ENCODE measurements at regions not wholly inside any gene's neighbourhood (a gene's known extent, or its start where the extent isn't known, plus 50 kb on each side); places are given as distances from the start of the nearest gene placed in this dataset.

DNA sequence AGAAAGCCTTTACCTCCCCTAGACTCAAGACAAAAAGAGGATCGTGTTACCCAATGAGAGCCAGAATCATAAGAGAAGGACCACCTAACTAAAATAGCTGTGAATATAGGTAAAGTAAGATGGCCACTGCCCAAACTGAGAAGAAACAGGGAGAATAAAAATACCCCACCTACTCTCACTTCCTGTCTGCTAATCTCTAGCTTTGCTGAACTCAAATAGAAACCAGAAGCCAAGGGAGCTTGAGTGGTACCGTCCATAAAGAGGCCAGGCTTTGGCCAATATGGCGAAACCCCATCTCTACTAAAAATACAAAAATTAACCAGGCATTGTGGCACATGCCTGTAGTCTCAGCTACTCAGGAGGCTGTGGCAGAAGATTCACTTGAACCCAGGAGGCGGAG is 123.0 kb upstream of the FST start:
- H3K4me3 ChIP-seq: no peak overlapping the region
- H3K27ac ChIP-seq: no peak overlapping the region

DNA sequence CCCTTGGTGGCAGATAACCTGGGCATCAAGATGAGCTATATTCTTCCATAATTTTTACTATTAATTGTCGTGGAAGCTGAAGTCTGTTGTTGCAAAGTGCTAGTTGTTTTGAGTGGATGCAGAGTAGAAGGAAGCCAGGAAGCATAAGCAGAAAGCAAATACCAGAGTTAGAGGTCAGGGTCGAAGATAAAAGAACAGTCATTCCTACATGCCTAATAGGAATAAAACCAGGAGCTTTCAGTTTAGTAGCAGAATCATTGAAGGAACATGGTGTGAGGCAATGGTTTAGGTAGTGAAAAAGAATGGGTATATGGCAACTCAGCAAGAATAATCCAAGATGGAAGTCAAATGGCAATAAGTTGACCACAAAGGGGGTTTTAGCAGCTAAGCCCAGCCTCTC is 121.6 kb upstream of the FST start:
- Histone ChIP-seq H3K4me3 (no peak overlapping the region), H3K27ac (peak overlapping the region in 1 of 21 experiments; percentile 27)

DNA sequence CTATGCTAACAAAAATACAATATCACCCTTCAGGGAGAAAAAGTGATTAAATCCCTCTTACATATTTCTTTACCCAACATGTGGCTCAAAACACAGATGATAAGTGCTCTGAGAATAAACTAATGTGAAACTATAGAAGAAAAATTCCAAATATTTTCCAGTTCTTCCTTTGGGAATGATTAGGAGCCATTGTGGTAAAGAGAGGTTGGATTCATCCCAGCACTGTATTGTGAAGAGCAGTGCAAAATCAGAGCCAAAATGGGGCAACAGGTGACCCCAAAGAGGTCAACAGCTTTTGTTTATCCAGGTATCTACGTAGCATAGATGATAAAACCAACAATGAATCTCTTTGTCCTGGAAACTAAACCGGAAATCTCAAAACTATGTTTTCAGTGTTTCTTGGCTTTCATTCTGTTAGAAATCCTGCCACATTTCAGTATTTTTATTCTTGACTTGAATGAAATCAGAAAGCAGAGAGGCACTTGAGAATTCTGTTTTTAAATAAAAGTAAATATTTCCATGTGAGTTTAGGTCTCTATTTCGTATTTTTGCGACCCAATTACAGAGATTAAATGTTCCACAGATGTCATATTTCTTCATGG is 120.4 kb upstream of the FST start:
- no peak overlapping the region for H3K4me3 ChIP-seq
- peak overlapping the region in 3 of 21 experiments; percentile 3 to 58 (median 17) for H3K27ac ChIP-seq

DNA sequence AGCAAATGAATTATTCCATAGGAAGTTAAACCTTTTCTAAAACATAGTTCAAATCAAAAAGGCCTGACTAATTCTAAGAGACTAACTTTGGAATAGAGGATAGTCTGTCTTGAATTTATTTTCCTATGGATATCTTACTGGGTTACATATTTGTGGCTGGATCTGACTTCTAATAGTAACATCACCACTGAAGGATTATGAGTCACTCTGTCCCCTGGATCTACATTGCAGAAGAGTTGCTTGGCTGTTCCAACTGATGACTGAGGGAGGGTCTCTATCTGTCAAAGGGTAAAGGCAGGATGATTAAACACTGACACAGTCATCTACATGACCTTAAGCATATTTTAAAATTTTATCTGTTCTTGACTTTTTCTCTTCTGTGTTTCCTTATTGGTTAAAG is 119.6 kb upstream of the FST start:
- Histone ChIP-seq H3K4me3 (no peak overlapping the region), H3K27ac (peak overlapping the region in 2 of 21 experiments; percentile 3 to 76)

DNA sequence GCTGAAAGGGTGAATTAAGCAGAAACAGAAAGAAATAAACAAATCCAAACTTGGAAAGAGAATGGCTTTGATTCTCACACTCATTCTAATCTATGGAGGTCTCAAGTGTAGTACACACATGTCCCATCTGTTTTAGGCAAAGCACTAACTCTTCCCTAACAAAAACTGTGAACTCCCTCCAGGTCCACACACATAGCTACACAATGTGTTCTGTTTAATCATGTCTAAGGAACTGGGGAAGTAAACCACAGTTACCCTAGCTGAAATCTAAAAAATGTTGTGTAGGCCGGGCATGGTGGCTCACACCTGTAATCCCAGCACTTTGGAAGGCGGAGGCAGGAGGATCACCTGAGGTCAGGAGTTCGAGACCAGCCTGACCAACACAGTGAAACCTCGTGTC is 118.7 kb upstream of the FST start:
- H3K4me3 ChIP-seq: no peak overlapping the region
- H3K27ac ChIP-seq: peak overlapping the region in 14 of 21 experiments; percentile 20 to 78 (median 62)

DNA sequence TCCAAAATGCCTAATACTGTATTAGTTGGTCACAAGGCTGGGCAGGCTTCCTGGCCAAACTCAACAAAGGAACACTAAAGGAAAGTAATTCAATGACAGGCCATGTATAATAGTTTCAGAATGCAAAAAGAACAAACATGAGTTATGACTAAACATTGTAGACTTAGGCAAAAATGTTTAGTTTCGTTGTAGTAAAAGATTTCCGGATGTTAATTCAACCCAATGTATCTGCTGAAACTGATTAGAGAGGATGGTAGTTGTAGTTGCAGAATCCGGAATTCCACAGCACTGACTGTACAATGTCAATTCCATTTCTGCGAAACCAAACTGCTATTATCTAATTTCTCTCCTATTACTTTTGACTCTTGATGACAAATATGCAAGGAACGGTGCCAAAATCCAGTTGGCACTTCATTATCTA is 117.9 kb upstream of the FST start:
- no peak overlapping the region for H3K4me3 ChIP-seq
- H3K27ac ChIP-seq: peak overlapping the region in 9 of 21 experiments; percentile 26 to 78 (median 59)

DNA sequence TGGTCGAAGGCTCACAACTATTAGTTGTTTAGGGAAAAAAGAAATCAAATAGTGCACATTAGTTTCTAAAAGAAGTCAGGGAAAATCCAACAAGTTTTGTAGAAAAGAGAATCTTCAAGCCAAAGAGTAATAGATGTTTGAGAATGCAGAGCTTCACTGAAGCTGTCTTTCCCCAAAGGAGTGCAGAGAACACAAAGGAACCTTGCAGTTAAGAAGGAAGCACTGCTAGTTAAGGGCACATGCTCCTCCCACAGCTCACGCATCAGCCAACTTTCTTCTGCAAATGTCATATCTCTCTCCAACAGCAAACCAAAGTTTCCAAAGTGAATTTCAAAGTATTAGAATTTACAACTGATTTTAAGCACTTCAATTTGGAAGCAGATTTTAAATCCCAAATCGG is 116.4 kb upstream of the FST start:
- Histone ChIP-seq H3K27ac (no peak overlapping the region), H3K4me3 (no peak overlapping the region)

DNA sequence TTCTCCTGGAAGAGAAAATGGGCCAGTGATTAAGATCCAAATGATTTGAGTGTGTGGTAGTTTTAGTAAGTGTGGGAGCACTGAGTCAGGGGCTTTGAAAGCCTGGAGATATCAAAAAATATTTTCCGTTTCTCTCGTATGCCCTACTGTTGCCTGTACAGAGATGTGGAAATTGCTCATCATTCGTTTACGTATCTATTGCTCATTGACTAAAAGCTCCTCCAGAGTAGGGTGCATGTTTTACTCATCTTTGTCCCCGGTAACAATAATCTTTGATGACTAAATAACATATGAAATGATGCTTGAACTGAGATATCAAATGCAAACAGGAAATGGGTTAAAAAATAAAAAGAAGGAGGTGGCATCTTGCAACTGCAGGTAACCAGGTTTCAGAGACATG is 114.2 kb upstream of the FST start:
- Histone ChIP-seq H3K4me3 (no peak overlapping the region), H3K27ac (no peak overlapping the region)

DNA sequence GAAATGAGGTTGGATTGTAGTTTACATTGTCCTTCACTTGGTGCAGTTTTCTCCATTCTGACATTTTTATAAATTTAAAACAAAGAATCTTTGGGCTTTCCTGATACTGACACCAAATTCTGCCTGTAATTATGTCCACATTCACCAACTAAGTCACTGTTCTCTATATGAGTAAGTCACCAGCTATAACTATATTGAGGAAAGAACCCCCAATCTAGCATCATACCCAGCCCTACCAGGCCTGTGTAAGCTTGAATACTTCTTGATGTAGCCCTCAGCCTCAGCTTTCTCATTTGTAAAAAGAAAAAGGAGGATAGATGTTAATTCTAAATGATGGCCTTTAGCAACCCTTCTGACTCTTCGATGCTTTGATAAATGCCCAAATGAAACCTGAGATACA is 112.7 kb upstream of the FST start:
- H3K4me3 ChIP-seq: no peak overlapping the region
- H3K27ac ChIP-seq: no peak overlapping the region

DNA sequence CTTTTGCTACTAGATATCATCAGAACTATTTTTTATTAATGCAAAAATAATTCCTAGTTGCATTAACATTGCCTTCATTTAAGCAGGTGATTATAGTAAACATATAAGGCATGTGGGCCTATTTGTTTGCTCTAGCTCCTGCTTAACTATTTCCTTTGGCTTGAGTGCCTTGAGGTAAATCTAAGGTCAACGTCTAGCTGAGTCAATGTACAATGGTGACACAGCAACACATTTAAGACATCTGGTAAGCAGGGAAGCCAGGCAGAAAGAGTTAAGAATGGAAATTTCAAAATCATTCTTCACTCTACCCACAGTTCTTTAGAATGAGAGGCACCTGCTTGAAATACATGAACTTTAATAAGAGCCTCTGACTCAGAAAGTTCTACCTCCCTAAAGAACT is 111.9 kb upstream of the FST start:
- Histone ChIP-seq H3K4me3 (no peak overlapping the region), H3K27ac (no peak overlapping the region)

DNA sequence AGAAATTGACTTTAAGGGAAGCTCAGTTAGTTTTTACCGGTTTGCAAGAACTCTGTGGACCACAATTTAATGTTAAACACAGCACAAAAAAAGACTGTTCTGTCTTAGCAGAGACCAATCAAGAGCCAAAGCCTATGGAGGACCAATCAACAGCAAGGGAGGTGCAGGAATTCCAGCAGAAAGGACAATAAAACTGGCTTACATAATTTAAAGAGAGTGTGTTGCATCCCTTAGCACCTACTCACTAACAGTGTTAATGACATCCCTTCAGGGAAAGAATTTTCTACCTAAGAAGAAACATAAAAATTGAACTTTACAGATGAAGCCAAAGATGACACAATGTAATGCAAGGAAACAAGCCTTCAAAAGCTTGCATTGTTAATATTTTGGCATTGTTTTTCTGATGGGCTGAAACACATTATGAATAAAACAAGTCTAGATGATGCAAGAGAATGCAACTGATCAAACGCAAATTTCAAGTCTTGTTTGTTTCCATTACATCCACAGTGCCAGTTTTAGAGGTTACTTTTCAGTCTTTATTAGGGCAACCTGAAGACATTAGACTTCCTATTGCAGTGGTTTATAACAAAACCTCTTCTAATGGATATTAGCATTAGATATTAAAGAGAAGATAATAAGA is 111.3 kb upstream of the FST start:
- no peak overlapping the region for H3K4me3 ChIP-seq

DNA sequence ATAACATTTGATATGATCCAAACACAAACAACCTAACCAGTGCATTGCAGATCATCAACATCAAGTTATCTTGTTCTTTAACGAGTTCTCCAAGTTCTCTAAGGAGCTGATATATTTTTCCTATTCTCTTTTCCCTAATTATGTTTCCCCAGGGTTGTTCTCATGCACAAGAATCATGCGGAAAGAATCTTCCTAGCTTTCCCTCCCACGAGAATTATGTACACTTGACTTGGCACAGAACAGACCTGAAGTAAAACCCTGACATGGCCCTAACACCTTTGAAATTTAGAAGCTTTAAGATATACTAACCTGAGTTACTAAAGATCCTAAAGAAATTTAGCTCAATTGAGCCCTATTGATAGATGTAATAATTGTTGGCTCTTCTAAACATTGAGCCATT is 110.7 kb upstream of the FST start:
- H3K27ac ChIP-seq: no peak overlapping the region
- no peak overlapping the region for H3K4me3 ChIP-seq

More for the DNA sequence above, 111.3 kb upstream of the FST start:
- no peak overlapping the region for H3K27ac ChIP-seq

DNA sequence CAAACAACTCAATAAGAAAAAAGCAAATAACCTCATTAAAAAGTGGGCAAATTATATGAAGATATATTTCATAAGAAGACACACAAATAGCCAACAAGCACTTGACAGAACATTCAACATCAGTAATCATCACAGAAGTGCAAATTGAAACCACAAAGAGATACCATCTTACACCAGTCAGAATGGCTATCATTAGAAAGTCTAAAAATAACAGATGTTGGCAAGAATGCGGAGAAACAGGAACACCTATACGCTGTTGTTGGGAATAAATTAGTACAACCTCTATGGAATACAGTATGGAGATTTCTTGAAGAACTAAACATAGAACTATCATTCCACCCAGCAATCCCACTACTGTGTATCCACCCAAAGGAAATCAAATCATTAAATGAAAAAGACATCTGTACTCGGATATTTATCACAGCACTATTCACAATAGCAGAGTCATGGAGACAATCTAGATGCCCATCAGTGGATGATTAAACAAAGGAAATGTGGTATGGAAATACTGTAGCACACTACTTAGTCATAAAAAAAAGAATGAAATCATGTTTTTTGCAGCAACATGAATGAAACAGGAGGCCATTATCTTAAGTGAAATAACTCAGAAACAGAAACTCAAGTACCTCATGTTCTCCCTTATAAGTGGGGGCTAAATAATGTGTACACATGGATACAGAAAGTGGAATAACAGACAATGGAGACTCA is 106.8 kb upstream of the FST start:
- Histone ChIP-seq H3K27ac (no peak overlapping the region), H3K4me3 (no peak overlapping the region)

DNA sequence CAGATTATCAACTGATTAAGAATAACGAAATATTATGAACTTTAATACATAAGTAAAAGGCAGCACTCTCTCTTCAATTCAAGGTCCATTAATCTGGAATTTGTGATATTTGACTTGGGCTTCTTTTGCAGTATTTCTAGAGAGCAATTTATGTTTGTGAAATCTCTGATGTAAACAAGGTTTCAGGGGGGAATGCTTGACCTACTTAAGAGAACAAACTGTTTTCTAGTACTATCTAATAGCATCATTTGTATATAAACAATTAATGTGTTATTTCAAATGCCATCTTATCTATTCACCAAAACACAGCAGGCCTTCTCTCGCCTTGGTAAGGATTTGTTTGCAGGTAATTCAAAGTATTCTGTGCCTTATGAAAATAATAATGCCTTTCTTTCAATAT is 103.6 kb upstream of the FST start:
- H3K27ac ChIP-seq: no peak overlapping the region
- no peak overlapping the region for H3K4me3 ChIP-seq

DNA sequence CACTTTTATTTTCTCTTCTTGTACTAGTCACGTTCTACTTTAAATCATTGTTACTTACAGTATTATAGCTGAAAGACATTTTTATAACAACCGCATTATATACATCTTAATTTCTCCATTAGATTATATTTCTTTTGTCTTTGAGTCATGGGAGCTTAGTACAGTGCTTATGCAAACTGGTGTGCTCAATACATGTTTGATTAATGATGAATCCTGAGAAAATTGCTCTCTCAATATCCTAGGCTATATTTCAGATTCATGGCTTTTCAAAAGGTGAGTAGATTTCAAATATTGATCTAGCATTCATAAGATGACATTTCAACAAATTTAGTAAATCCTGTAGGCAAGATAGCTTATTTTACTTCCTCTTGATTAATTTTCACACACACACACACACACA is 102.2 kb upstream of the FST start:
- Histone ChIP-seq H3K4me3 (no peak overlapping the region), H3K27ac (no peak overlapping the region)

DNA sequence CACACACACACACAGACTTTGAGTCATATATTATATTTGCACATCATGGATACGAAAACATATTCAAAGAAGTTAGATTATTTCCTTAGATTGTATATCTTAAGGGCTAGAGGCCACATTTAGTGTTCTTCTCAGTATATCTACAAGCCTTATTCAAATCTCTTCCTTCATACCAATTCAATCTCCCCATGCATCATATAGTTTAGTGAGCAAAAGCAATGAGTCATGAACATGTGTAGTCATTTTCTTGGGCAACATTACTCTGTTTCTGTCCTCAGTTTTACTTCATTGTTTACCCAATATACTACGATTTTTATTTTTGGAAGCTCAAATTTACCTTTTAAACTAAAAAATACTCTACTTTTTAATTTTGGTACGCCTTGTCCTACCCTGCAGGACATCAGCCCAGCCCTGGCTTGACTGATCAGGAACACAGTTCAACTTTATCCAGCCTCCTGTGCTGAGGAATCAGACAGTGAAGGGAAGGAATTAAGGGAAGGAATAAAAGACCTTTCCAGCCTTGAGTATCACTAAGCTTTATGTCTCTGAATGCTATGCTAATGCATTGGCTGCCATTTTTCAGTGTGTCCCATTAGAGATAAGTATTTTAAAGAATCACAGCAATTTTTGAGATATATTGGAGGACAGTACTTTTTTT is 101.7 kb upstream of the FST start:
- Histone ChIP-seq H3K4me3 (no peak overlapping the region), H3K27ac (no peak overlapping the region)

DNA sequence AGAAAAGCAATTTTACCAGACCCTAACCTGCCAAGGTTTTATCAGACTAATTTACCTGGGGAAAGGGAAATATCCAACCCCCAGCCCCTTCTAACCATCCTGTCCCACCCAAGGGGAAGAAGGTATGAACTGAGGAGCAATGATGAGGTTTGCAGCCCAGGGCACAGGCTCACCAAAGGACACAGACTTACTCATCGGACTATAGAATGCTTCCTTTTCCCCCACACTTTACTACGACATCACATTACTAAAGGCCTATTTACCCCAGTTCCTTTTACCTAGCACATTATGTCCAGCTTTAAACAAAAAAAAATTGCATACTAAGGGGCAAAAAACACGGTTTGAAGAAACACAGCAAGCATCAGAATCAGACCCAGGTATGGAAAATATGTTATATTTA is 94.1 kb upstream of the FST start:
- H3K27ac ChIP-seq: no peak overlapping the region

DNA sequence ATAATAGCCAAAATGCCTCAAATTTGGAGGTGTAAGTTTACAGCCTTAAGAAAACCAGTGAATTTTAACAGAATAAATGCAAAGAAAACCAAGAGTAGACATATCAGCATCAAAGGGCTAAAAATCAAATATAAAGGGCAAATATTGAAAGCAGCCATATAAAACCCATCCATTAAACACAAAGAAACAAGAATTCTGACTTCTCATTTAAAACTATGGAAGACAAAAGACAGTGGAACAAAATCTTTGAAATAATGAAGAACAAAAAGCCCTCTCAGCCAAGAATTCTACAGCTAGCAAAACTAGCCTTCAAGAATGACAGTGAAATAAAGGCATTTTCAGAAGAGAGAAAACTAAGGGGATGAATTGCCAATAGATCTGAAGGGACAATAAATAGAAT is 91.3 kb upstream of the FST start:
- Histone ChIP-seq H3K27ac (no peak overlapping the region), H3K4me3 (no peak overlapping the region)

More for the DNA sequence above, 94.1 kb upstream of the FST start:
- H3K4me3 ChIP-seq: no peak overlapping the region

DNA sequence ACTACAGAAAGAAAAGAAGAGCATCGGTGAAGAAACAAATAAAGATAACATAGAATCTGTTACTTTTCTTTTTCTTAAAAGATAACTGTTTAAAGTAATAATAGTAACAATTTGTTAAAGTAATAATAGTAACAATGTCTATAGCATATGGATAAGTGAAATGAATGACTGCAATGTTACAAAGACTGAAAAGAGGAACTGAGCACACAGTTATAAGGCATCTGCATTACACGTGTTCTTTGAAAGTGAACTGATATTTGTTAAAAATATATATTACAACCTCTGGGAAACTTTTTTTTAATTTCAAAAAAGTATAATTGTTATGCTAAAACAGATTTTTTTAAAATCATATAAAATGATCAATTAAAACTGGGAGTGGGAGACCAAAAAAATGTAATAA is 88.4 kb upstream of the FST start:
- H3K4me3 ChIP-seq: no peak overlapping the region
- H3K27ac ChIP-seq: no peak overlapping the region

DNA sequence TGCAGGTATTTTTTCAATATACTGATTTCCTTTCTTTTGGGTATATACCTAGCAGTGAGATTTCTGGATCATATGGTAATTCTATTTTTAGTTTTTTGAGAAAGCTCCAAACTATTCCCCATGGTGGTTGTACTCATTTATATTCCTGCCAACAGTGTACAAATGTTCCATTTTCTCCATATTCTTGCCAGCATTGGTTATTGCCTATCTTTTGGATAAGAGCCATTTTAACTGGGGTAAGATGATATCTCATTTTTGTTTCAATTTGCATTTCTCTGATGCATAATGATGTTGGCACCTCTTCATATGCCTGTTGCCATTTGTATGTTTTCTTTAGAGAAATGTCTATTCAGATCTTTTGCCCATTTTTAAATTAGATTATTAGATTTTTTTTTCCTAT is 85.6 kb upstream of the FST start:
- H3K27ac ChIP-seq: no peak overlapping the region
- H3K4me3 ChIP-seq: no peak overlapping the region

Measured in skin epidermis (tissue), 12 donors.